ENCODE measurements at regions not wholly inside any gene's neighbourhood (a gene's known extent, or its start where the extent isn't known, plus 50 kb on each side); places are given as distances from the start of the nearest gene placed in this dataset.

- TF ChIP-seq, protein P1, sequence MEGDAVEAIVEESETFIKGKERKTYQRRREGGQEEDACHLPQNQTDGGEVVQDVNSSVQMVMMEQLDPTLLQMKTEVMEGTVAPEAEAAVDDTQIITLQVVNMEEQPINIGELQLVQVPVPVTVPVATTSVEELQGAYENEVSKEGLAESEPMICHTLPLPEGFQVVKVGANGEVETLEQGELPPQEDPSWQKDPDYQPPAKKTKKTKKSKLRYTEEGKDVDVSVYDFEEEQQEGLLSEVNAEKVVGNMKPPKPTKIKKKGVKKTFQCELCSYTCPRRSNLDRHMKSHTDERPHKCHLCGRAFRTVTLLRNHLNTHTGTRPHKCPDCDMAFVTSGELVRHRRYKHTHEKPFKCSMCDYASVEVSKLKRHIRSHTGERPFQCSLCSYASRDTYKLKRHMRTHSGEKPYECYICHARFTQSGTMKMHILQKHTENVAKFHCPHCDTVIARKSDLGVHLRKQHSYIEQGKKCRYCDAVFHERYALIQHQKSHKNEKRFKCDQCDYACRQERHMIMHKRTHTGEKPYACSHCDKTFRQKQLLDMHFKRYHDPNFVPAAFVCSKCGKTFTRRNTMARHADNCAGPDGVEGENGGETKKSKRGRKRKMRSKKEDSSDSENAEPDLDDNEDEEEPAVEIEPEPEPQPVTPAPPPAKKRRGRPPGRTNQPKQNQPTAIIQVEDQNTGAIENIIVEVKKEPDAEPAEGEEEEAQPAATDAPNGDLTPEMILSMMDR (IDR thresholded peaks at IDR 0.05; ENCODE audit: control extremely low read depth in 1 of 3, insufficient read depth in 1 of 3, low read depth in 1 of 3, low read length in 3 of 3) = no peak
- TF ChIP-seq SIRT6 (IDR thresholded peaks at IDR 0.05; ENCODE audit: low read length) = no peak
Observed at GRCh38 chr1:95561346-95561745, 327.3 kb downstream of the RWDD3 start (continued).

All from H1 (cell line).